Testis (tissue), 2 donors: ENCODE measurements at regions not wholly inside any gene's neighbourhood (a gene's known extent, or its start where the extent isn't known, plus 50 kb on each side); places are given as distances from the start of the nearest gene placed in this dataset.

ENCODE experiments used
- CTCF ChIP-seq, 3 experiments: fragments of 450-650 bp in 2 of 3; fragments of 200-600 bp in 1 of 3; sonication (generic) in 1 of 3; IDR thresholded peaks; one replicate each; pipeline ENCODE4 v1.5.1; 2016 to 2019; ENCODE audit warnings: antibody characterized with exemption in 3 of 3, mild to moderate bottlenecking in 2 of 3, moderate library complexity in 1 of 3
- POLR2A ChIP-seq: fragments of 450-650 bp; IDR thresholded peaks from one replicate; pipeline ENCODE4 v1.6.1; 2017; ENCODE audit warnings: antibody characterized with exemption, mild to moderate bottlenecking, moderate library complexity

- TF ChIP-seq CTCF (IDR thresholded peaks at IDR 0.05) = no peak
- no peak for TF ChIP-seq POLR2A
These were observed 56.8 kb upstream of the CNOT6 start for GRCh38 chr5:180437336-180437735.
